Activated CD4-positive, alpha-beta T cell treated with anti-CD3 and anti-CD28 coated beads, Interleukin-2, Interleukin-4, amounts not matched to agents 100 ng/mL and 50 ng/mL, durations not matched to agents 16 hours and 8 hours (primary cell): ENCODE measurements at regions not wholly inside any gene's neighbourhood (a gene's known extent, or its start where the extent isn't known, plus 50 kb on each side); places are given as distances from the start of the nearest gene placed in this dataset.

ENCODE experiments used
- DNase-seq: peaks from one replicate; pipeline ENCODE4 v3.0.0-alpha.2; 2020; ENCODE audit warnings: low spot score

DNA sequence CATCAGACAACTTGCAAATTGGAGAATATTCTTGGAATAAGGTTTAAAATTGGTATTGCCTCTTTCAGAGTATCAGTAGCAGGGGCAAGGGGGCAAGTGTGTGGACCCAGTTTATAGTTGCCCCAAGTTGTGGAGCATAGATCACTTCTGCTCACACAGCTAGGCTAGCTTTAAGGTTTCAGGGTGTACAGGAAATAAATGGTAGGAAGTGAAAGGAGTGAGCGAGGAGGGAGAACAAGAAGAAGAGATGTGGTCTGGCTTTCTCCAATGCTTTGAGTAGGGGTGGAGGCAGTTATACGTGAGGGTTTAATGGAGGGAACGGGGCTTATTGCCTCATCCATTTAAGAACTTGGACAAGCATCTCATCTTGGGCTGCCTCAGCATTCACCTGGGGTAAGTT, 290.0 kb upstream of the CFAP20DC start:
- no peak for DNase-seq

GRCh38 chr3:59338934-59339333, 289.1 kb upstream of the CFAP20DC start:
- no peak for DNase-seq

DNA sequence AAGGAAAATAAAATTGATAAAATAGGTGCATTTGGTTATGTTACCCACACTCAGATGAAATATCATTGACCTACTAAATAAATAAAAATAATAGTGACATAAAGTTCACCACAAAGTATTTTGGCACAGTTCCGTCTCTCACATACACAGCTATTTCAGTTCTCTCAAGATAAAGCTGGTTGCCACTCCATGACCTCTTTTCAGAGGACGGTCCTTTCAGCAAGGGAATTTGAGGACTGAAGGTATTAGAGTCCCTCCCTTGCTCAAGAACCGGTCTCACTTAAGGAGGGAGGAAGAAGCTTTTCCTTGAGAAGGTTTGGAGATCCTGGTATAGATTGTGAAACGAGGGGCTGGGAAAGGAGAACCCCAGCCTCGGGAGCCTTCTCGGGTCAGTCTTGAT, 285.5 kb upstream of the CFAP20DC start:
- no peak for DNase-seq

- no peak for DNase-seq
These were observed 284.8 kb upstream of the CFAP20DC start for GRCh38 chr3:59334585-59334984.

- no peak for DNase-seq
These were observed 277.6 kb upstream of the CFAP20DC start for GRCh38 chr3:59327376-59327808.

DNA sequence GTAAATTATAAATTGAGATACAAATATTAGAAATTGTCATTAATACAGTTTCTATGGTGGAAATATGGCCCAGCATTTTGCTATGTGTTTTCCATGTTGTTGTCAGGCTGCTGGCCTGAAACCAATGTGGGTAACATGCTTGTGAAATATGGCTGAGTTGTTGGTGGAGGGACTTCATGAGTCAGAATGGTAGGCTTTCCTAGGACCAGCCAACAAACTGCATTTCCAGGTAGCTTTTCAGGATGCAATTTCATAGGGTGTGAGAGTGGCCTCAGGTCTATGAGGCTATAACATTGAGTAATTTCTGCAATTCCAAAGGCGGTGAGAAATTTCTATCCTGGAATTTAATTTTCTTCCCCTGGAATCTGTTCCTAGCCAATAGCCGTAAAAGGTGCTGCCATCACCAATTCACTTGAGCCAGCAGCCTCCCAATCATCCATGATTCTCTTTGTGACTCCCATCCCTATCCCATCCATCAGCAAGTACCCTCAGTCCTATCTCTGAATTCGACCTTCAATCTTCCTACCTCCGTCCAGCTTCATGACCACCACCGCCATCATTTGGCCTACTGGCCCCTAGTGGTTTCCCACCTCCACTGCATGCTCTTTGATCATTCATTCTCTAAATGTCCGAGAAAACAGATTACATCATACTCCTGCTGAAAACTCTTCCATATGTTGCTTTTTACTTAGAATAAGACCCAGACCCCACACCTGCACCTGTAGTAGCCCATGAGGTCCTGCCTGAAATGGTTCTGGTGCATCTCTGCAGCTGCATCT, 276.6 kb upstream of the CFAP20DC start:
- DNase-seq: no peak

DNA sequence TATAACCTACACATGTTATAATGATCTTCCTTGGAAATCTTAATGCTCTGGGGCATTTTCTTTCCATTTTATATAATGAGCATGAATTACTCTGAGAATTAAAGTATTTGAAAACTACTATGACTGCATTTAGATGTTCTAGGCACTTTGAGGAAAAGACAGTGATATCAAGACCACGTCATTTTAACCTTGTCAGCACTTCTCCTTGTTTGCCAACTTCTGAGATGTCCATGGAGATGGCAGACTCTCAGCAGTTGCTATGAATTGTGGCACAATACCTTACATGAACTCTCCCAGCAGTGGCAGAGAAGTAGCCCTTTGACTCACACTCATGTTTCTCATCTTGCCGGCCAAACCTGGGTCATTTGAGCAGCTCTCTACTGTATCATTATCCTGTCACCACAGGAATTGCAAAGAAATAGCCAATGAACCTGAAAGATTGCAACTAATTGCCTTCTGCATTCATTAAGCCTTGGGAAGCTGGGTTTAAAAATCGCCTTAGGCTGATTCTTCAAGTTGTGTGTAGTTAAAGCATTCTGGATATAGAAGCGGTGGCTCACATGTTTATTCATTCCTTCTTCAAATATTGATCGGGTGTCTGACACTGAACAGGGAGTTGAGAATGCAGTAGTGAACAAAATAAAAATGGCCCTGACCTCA, 272.2 kb upstream of the CFAP20DC start:
- no peak for DNase-seq

DNA sequence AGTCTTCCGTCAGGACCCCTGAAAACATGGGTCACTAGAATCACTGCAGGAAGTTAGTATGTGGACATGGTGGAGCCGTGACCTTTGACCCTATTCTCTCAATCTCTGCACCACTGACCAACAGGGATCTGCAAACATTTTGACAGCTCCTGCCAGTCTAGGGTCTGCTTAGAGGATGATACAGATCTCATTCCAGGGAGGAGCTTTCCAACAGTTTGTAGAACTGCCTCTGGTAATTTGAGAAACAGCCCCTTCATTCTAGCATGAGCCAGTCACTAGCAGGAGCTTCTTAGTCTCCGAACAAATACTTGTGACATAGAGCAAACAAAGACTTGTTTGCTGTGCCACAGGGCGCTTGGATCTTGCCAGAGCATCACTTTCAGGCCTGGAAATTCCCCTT, 270.3 kb upstream of the CFAP20DC start:
- no peak for DNase-seq

- DNase-seq: no peak
These were observed 269.6 kb upstream of the CFAP20DC start for GRCh38 chr3:59319442-59319841.

DNA sequence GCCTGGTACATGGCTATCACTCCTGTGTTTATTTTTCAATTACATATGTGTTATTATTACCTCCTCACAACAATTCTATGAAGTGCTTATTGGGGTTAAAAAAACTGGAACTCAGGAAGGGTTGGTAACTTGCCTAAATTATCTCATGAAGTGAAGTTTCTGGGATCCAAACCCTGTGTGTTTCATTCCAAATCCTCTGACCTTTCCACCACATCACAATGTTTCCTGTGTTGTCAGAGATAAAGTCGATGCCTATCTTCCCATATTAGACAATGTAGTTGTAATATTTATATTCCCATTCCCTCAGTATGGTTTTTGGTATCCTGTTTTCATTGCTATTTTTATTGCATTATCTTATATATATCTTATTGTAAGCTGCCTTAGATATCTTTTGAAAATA, 269.1 kb upstream of the CFAP20DC start:
- no peak for DNase-seq

- no peak for DNase-seq
These were observed 267.6 kb upstream of the CFAP20DC start for GRCh38 chr3:59317386-59317785.

DNA sequence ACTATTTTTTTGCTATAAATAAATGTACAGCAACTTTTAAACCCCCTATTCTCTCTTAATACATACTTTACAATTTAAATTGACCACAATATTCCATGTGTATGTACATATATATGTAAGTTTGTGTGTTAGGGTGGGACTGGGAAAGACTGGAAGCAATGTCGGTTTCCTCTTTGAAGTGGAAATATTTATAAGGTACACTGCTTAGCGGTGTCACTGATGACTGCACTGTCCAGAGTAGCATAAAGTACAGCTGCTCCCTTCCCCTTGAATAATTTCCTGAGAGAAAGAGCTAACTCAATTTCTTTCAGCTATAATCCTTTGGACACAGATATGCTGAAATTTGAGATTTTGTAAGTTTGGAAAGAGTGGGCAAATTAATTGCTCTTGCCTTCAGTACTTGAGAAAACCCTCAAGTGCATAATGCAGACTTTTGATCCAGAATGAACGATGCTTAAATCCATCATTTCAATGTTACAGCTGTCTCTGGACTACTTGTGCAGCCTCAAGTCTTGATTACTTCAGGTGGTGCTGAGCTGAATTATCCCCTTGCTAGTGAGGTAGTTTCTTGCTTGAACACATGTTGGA, 267.0 kb upstream of the CFAP20DC start:
- no peak for DNase-seq

- peak; percentile 58 for DNase-seq
These were observed 263.5 kb upstream of the CFAP20DC start for GRCh38 chr3:59313365-59313764.

- no peak for DNase-seq
These were observed 261.4 kb upstream of the CFAP20DC start for GRCh38 chr3:59311231-59311630.

DNA sequence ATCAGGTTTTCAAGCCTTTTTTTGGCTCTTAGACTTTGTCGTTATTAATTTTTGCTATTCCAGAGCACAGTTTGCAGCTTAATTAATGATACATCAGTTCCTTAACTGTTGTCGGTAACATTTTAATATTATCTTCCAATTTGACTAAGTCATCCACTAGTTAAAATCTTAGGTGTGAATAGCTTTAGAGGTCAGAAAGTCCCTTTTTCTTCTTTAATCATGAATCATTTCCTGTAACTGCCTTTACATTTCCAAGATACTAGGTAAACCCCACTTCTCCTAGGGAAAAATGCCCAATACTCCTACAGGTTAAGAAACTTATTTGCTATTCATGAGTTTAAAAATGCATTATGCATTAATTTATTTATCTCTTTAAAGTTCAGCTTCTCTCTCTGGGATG, 260.9 kb upstream of the CFAP20DC start:
- DNase-seq: peak; percentile 15

DNA sequence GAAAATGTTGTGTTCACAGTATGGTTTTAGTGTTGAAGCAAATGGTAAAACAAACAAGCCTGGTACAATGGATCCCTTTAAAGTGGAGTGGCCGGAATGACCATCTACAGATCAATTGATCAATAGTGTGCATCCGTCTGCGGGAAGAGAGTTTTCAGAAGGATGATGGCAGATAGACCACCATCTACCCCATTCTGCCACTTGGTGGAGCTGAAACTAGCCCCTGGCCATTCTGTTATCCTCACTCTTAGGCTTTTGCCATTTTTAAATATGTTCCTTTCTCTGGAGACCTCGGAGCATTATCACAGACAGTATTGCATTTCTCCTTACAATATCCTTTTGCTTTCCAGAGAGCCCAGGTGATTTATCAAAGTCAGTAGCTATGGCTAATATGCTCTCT, 258.9 kb upstream of the CFAP20DC start:
- DNase-seq: no peak

DNA sequence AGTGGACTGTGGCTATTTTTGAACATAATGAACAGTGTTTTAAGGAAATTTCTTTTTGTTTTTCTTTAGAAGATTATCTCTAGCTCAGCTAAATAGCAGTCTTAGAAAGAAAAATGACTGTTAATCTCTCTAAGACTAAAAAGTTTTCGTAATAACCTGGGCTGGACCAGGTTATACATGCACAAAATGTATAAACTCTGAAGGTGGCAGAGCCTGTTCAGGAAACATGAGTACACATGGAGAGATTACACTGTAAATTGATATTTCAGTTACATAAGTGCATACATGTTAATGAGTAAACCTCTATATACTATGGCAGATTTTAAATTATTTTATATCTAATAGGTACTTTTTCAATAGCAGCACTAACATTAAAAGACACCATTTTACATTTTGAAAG, 258.2 kb upstream of the CFAP20DC start:
- no peak for DNase-seq

DNA sequence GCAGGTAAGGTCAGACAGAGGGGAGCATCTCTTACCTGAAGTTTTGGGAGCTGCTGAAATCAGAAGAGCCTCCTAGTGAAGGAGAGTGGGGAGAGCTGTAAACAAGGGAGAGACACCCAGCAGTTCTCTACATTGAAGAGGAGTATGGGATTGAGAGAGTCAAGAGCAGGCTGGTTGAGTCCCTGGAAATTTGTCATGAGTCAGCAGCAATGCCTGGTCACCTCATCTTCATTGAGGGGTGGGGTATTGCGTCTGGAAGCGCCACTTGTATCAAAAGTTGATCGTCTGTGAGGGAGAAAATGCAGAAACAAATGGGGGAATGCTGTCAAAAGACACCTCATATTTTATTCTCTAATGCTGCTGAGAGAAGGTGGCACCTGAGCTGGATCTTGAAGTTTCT, 256.6 kb upstream of the CFAP20DC start:
- no peak for DNase-seq

- no peak for DNase-seq
These were observed 254.5 kb upstream of the CFAP20DC start for GRCh38 chr3:59304296-59304695.

GRCh38 chr3:59303452-59303851, 253.6 kb upstream of the CFAP20DC start:
- no peak for DNase-seq

GRCh38 chr3:59302442-59302841, 252.6 kb upstream of the CFAP20DC start:
- no peak for DNase-seq

DNA sequence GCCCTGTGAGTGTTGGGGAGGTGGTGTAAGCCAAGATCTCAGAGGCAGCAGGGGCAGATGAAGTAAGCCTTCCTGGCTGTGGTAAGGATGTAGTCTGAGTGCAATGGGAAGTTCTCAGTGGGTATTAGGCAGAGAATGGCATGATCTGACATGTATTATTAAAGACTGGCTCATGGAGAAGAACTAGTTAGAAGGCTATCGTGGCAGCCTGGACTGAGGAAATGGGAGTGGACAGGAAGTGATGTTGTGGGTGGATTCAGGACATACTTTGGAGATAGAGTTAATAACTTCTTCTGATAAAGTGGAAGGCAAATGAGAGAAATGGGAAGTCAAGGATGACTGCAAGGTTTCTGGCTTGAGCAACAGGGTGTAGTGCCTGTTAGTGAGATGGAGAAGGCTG, 250.9 kb upstream of the CFAP20DC start:
- DNase-seq: no peak

- no peak for DNase-seq
These were observed 249.7 kb upstream of the CFAP20DC start for GRCh38 chr3:59299561-59299960.
